Lung (tissue), 11 donors: ENCODE measurements at regions not wholly inside any gene's neighbourhood (a gene's known extent, or its start where the extent isn't known, plus 50 kb on each side); places are given as distances from the start of the nearest gene placed in this dataset.
A peak's percentile ranks its signal among the peaks of the same experiment; 100 is the strongest.

Experiments
- ATAC-seq: fragments of 200-7000 bp; cut with Tn5 transposase; one replicate; pipeline ENCODE4 v1.9.1; 2020; ENCODE audit warnings: moderate number of reproducible peaks; ENCODE audit not compliant: insufficient read depth, low FRiP score
- DNase-seq, 3 donors: peaks; one replicate each; pipeline ENCODE4 v3.0.0-alpha.2; 2013 to 2017
- H3K27ac ChIP-seq, 2 donors: one replicate each; pipeline ENCODE4 v1.5.1; 2013; ENCODE audit warnings: mild to moderate bottlenecking in 2 of 2, moderate library complexity in 2 of 2, control low read depth in 1 of 2, inconsistent platforms in 1 of 2, low read depth in 1 of 2, low read length in 1 of 2
- H3K27me3 ChIP-seq, 3 donors: one replicate each; pipeline ENCODE4 v1.5.1; 2013; ENCODE audit warnings: low read length in 2 of 3; ENCODE audit not compliant: control insufficient read depth in 3 of 3, insufficient read depth in 3 of 3
- H3K36me3 ChIP-seq, 4 donors: one replicate each; pipeline ENCODE4 v1.5.1; 2013; ENCODE audit warnings: low read length in 4 of 4, mild to moderate bottlenecking in 1 of 4, moderate library complexity in 1 of 4; ENCODE audit not compliant: control insufficient read depth in 4 of 4, insufficient read depth in 4 of 4
- H3K4me1 ChIP-seq, 5 donors: one replicate each; pipeline ENCODE4 v1.5.1; 2013; ENCODE audit warnings: low read length in 5 of 5, mild to moderate bottlenecking in 2 of 5, moderate library complexity in 1 of 5; ENCODE audit not compliant: control insufficient read depth in 5 of 5, insufficient read depth in 5 of 5
- H3K4me3 ChIP-seq: one replicate; pipeline ENCODE4 v1.5.1; 2013; ENCODE audit warnings: mild to moderate bottlenecking, control low read depth, moderate library complexity
- H3K9ac ChIP-seq, 2 donors: one replicate each; pipeline ENCODE4 v1.5.1; 2013; ENCODE audit warnings: low read length in 2 of 2, control low read depth in 1 of 2; ENCODE audit not compliant: insufficient read depth in 1 of 2
- H3K9me3 ChIP-seq, 4 donors: one replicate each; pipeline ENCODE4 v1.5.1; 2013; ENCODE audit warnings: low read length in 3 of 4, mild to moderate bottlenecking in 1 of 4, moderate library complexity in 1 of 4; ENCODE audit not compliant: control insufficient read depth in 4 of 4, insufficient read depth in 3 of 4
- CTCF ChIP-seq: IDR thresholded peaks from 2 replicates; pipeline ENCODE4 v1.5.1; 2012; ENCODE audit warnings: mild to moderate bottlenecking; ENCODE audit errors: control extremely low read depth, extremely low read depth
- WGBS, 2 donors: extraction: QIAGEN DNeasy Blood & Tissue Kit; methylation state at CpG; one replicate each; pipeline ENCODE4 v1.1.7; 2013; 5-methylcytosine and 5-hydroxymethylcytosine counted together
- donor health status: control.
- donor health status: control.
- donor health status: Bipolar disorder and iron deficiency.
- donor health status: healthy.
- donor health status: DM: yes; HTN: yes; CAD: no.

DNA sequence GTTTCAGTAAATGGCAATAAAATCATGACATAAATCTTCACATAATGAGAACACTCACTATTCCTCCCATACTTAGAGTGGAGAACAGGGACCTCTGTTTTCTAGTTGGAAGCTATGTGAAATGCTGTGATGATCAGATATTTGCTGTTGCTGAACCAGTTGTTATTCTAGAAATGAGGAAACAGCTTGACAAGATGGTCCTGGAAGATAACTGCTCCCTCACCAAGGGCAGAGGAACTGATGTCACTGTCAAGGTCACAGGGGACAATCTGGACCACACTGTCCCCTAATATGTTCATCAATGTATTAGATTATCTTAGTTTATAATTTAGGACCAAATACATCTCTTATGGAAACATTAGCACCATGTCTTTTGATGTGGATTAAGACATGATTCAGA is 1173.3 kb downstream of the PCDH17 start:
- H3K27ac ChIP-seq = no peak overlapping the region
- H3K9ac ChIP-seq = no peak overlapping the region
- no peak for TF ChIP-seq CTCF
- H3K27me3 ChIP-seq = no peaks in the 10 kb centered on the region
- H3K9me3 ChIP-seq = no peaks in the 10 kb centered on the region
- H3K4me1 ChIP-seq = no peaks in the 10 kb centered on the region
- H3K4me3 ChIP-seq = no peak overlapping the region
- no peaks in the 10 kb centered on the region for H3K36me3 ChIP-seq
- ATAC-seq = no peak
- DNase-seq = peak in 2 of 3 donors; percentile 19 to 35

GRCh38 chr13:58806401-58806800 is 1174.9 kb downstream of the PCDH17 start:
- no peak for ATAC-seq
- no peak for TF ChIP-seq CTCF
- 69 to 76% methylated on average over 2 of the region's 2 CpGs for WGBS, 2 donors
- Histone ChIP-seq H3K9ac (no peak overlapping the region), H3K27ac (no peak overlapping the region), H3K4me1 (no peaks in the 10 kb centered on the region), H3K9me3 (no peaks in the 10 kb centered on the region), H3K36me3 (no peaks in the 10 kb centered on the region), H3K4me3 (no peak overlapping the region), H3K27me3 (no peaks in the 10 kb centered on the region)
- no peak for DNase-seq

- no peak for TF ChIP-seq CTCF
- ATAC-seq (no peak), DNase-seq (no peak)
- Histone ChIP-seq H3K4me3 (no peak overlapping the region), H3K4me1 (no peaks in the 10 kb centered on the region), H3K36me3 (no peaks in the 10 kb centered on the region), H3K27me3 (no peaks in the 10 kb centered on the region), H3K9me3 (peaks cover 0 to 6% (median 0%) of the 10 kb centered on the region in 4 donors), H3K27ac (no peak overlapping the region), H3K9ac (no peak overlapping the region)
- WGBS, 2 donors = 92 to 94% methylated on average over 29 of the region's 29 CpGs
These were observed 1192.2 kb downstream of the PCDH17 start for GRCh38 chr13:58823701-58824100.

DNA sequence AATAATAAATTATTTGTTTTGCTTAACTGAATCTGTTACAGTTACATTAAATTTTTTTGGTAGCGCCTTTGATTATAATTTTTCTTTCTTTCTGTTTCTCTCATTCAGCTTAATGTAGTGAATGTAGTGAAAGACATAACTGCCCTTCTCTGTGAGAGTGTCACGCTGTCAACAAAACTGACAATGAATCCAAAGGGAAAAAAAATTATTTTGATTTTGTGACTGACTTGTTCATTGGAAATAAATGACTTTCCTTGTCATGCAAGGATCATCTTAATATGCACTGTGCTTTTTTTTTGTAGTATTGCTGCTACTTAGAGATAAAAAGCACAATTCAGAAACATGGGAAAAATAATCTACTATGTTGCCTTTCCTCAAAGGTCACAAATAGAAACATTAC is 1196.4 kb downstream of the PCDH17 start:
- DNase-seq (no peak), ATAC-seq (no peak)
- 89 to 95% methylated on average over 2 of the region's 2 CpGs for WGBS, 2 donors
- Histone ChIP-seq H3K4me3 (no peak overlapping the region), H3K27ac (no peak overlapping the region), H3K9me3 (peaks cover 0 to 6% (median 0%) of the 10 kb centered on the region in 4 donors), H3K36me3 (no peaks in the 10 kb centered on the region), H3K9ac (no peak overlapping the region), H3K4me1 (no peaks in the 10 kb centered on the region), H3K27me3 (no peaks in the 10 kb centered on the region)
- no peak for TF ChIP-seq CTCF
